22Rv1 (cell line): ENCODE measurements at regions not wholly inside any gene's neighbourhood (a gene's known extent, or its start where the extent isn't known, plus 50 kb on each side); places are given as distances from the start of the nearest gene placed in this dataset.

Experiments used
- H3K27ac ChIP-seq: fragments of 450-650 bp; 2 replicates; pipeline ENCODE4 v1.5.1; 2017
- CTCF ChIP-seq: fragments of 450-650 bp; IDR thresholded peaks from 2 replicates; pipeline ENCODE4 v1.5.1; 2017; ENCODE audit warnings: mild to moderate bottlenecking
- ZFX ChIP-seq: fragments of 450-650 bp; IDR thresholded peaks from 2 replicates; pipeline ENCODE4 v1.6.1; 2017; ENCODE audit warnings: antibody characterized with exemption, borderline replicate concordance

GRCh38 chr3:8077126-8077525 is 424.5 kb upstream of the LMCD1 start:
- TF ChIP-seq ZFX = no peak
- no peak for TF ChIP-seq CTCF
- H3K27ac ChIP-seq = no peak overlapping the region

DNA sequence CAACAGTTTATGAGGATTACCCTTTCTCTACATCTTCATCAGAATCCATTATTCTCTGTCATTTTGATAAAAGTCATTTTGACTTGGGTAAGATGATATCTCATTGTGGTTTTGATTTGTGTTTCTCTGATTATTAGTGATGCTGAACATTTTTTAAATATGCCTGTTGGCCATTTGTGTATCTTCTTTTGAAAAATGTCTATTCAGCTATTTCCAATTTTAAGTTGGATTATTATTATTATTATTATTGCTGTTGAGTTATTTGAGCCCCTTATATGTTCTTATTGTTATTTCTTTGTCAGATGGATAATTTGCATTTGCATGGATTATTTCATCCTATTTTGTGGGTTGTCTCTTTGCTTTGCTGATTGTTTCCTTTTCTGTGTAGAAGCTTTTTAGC is 421.2 kb upstream of the LMCD1 start:
- H3K27ac ChIP-seq = no peak overlapping the region
- TF ChIP-seq CTCF (no peak), ZFX (no peak)

DNA sequence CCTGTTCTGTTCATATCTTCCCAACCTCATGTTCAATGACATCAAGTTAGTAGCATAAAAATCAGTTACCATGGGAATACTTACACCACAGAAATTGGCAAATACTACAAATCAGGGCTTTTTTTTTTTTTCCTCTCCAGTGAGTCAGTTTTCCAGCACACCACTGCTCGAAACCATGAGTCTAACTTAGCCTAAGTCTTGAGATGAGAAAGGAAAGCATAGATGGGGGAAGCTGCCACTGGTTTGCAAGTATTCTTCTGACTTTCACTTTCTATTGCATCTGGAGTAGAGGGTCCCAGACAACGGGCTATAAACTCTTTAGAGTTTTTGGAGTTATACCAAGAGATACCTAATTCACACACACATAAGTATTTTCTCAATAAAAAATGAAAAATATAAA is 416.1 kb upstream of the LMCD1 start:
- TF ChIP-seq ZFX (no peak), CTCF (no peak)
- no peak overlapping the region for H3K27ac ChIP-seq

DNA sequence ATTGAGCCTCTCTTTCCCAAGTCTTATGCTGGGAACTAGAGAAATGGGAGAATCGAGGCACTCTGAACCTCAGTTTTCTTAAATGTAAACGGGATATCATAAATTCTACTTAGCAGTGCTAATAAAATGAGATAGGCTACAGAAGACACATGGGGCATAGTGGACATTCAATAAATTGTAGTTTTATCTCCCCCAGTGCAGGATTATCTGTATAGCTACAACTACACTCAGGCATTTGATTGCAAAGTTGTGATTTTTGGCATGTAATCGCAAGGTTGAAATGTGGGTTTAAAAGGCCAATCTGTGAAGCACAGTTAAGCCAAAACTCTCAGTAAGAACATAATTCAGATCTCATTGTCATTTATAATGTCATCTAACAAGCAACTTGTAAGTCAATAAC is 413.7 kb upstream of the LMCD1 start:
- no peak for TF ChIP-seq CTCF
- no peak for TF ChIP-seq ZFX

GRCh38 chr3:8094415-8094814 is 407.2 kb upstream of the LMCD1 start:
- TF ChIP-seq CTCF = no peak
- TF ChIP-seq ZFX = no peak
- no peak overlapping the region for H3K27ac ChIP-seq

More for the DNA sequence above, 413.7 kb upstream of the LMCD1 start:
- H3K27ac ChIP-seq = no peak overlapping the region

- no peak for TF ChIP-seq ZFX
- peak; percentile 20 for TF ChIP-seq CTCF
- H3K27ac ChIP-seq = no peak overlapping the region
Observed at GRCh38 chr3:8095724-8096123, 405.9 kb upstream of the LMCD1 start.

DNA sequence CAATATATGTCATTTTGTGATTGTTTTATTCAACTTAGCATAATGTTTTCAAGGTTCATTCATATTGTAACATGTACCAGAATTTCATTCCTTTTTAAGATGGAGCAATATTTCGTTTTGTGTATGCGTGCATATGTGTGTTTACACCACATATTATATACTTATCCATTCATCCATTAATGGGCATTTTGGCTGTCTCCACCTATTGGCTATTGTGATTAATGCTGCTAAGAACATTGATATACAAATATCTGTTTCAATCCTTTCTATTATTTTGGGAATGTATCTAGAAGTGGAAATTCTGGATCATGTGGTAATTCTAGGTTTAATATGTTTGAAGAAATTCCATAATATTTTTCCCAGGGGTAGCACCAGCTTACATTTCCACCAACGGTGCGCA is 403.9 kb upstream of the LMCD1 start:
- no peak overlapping the region for H3K27ac ChIP-seq
- TF ChIP-seq ZFX (no peak), CTCF (peak; percentile 40)
